ENCODE measurements at regions not wholly inside any gene's neighbourhood (a gene's known extent, or its start where the extent isn't known, plus 50 kb on each side); places are given as distances from the start of the nearest gene placed in this dataset.
A peak's percentile ranks its signal among the peaks of the same experiment; 100 is the strongest.

- CTCF ChIA-PET = interaction anchor here (0.8 to 3.6 kb wide), 7 partner anchors 9 to 116 kb away, joined by 3 to 22 read pairs (median 4); no protein-coding TSS in a partner anchor
- TF ChIP-seq CTCF (IDR thresholded peaks at IDR 0.05; ENCODE audit: control extremely low read depth, extremely low read depth, low read depth, missing control alignments) = no peak
- POLR2A ChIA-PET = no interaction called here
- DNase-seq (ENCODE audit: extremely low spot score) = no peak
Measured at GRCh38 chr4:163666332-163666873, 171.9 kb downstream of the TMA16 start.

- no peak for TF ChIP-seq CTCF (IDR thresholded peaks at IDR 0.05; ENCODE audit: control extremely low read depth, extremely low read depth, low read depth, missing control alignments)
- no peak for DNase-seq (ENCODE audit: extremely low spot score)
- POLR2A ChIA-PET = no interaction called here
- CTCF ChIA-PET = interaction anchor here (1.1 to 1.9 kb wide), 3 partner anchors 8 to 117 kb away, joined by 4 to 5 read pairs (median 4); no protein-coding TSS in a partner anchor
Measured at GRCh38 chr4:163672751-163673150, 178.3 kb downstream of the TMA16 start.

GRCh38 chr4:163673848-163674697 is 179.6 kb downstream of the TMA16 start:
- no peak for DNase-seq (ENCODE audit: extremely low spot score)
- ChIA-PET POLR2A (no interaction called here), CTCF (interaction anchor here (0.8 to 4.8 kb wide), 13 partner anchors 8 to 127 kb away, joined by 3 to 37 read pairs (median 4); no protein-coding TSS in a partner anchor)
- TF ChIP-seq CTCF (IDR thresholded peaks at IDR 0.05; ENCODE audit: control extremely low read depth, extremely low read depth, low read depth, missing control alignments) = no peak

- ChIA-PET CTCF (interaction anchor here (0.9 to 4.8 kb wide), 9 partner anchors 12 to 1052 kb away, joined by 3 to 87 read pairs (median 16); no protein-coding TSS in a partner anchor), POLR2A (no interaction called here)
- peak; percentile 34 for TF ChIP-seq CTCF (IDR thresholded peaks at IDR 0.05; ENCODE audit: control extremely low read depth, extremely low read depth, low read depth, missing control alignments)
- peak; percentile 29 for DNase-seq (ENCODE audit: extremely low spot score)
Measured at GRCh38 chr4:163679189-163679588, 184.7 kb downstream of the TMA16 start.

- ChIA-PET CTCF (interaction anchor here (0.6 to 3.7 kb wide), 14 partner anchors 8 to 1050 kb away, joined by 3 to 87 read pairs (median 4); no protein-coding TSS in a partner anchor), POLR2A (no interaction called here)
- TF ChIP-seq CTCF (IDR thresholded peaks at IDR 0.05; ENCODE audit: control extremely low read depth, extremely low read depth, low read depth, missing control alignments) = no peak
- DNase-seq (ENCODE audit: extremely low spot score) = no peak
Measured at GRCh38 chr4:163680386-163681098, 186.1 kb downstream of the TMA16 start.

GRCh38 chr4:163681208-163681821 is 186.8 kb downstream of the TMA16 start:
- peak; percentile 59 for TF ChIP-seq CTCF (IDR thresholded peaks at IDR 0.05; ENCODE audit: control extremely low read depth, extremely low read depth, low read depth, missing control alignments)
- ChIA-PET CTCF (interaction anchor here (0.6 to 3.7 kb wide), 13 partner anchors 9 to 128 kb away, joined by 3 to 87 read pairs (median 4); no protein-coding TSS in a partner anchor), POLR2A (no interaction called here)
- DNase-seq (ENCODE audit: extremely low spot score) = peak; percentile 56

Measured in GM10248 (cell line).